Adrenal gland (tissue), 9 donors: ENCODE measurements at regions not wholly inside any gene's neighbourhood (a gene's known extent, or its start where the extent isn't known, plus 50 kb on each side); places are given as distances from the start of the nearest gene placed in this dataset.

Experiments used
- DNase-seq, 7 donors: peaks; one replicate each; pipeline ENCODE4 v3.0.0-alpha.2; 2019 to 2020
- H3K27ac ChIP-seq, 5 donors: fragments of 200-600 bp; sonication (generic) in 4 of 5; 1 replicate in 3 of 5; 2 replicates in 2 of 5; pipeline versions ENCODE4 v1.5.1 to v1.8.0; 2016 to 2020; ENCODE audit warnings: mild to moderate bottlenecking in 1 of 5
- H3K27me3 ChIP-seq: fragments of 200-600 bp; 2 replicates; pipeline ENCODE4 v1.8.0; 2021
- H3K36me3 ChIP-seq, 2 donors: fragments of 200-600 bp; replicated peaks in 1 of 2; 1 replicate in 1 of 2; 2 replicates in 1 of 2; pipeline versions ENCODE4 v1.5.1 to v1.8.0; 2018 to 2022
- H3K4me1 ChIP-seq, 2 donors: fragments of 200-600 bp; replicated peaks in 1 of 2; 1 replicate in 1 of 2; 2 replicates in 1 of 2; pipeline versions ENCODE4 v1.5.1 to v1.8.0; 2018 to 2021
- H3K4me3 ChIP-seq, 4 donors: fragments of 200-600 bp; sonication (generic) in 3 of 4; one replicate each; pipeline ENCODE4 v1.5.1; 2016 to 2018
- H3K9me3 ChIP-seq, 3 donors: fragments of 200-600 bp; sonication (generic) in 1 of 3; replicated peaks in 1 of 3; 1 replicate in 2 of 3; 2 replicates in 1 of 3; pipeline versions ENCODE4 v1.5.1 to v1.8.0; 2016 to 2021
- CTCF ChIP-seq, 6 experiments: fragments of 450-650 bp in 4 of 6; fragments of 200-600 bp in 2 of 6; sonication (generic) in 1 of 6; IDR thresholded peaks; 1 replicate in 5 of 6; 2 replicates in 1 of 6; pipeline versions ENCODE4 v1.5.1 to v1.8.0; 2016 to 2021; ENCODE audit warnings: antibody characterized with exemption in 6 of 6, mild to moderate bottlenecking in 2 of 6, moderate library complexity in 1 of 6
- POLR2A ChIP-seq, 2 donors: fragments of 450-650 bp; IDR thresholded peaks; one replicate each; pipeline ENCODE4 v1.6.1; 2017; ENCODE audit warnings: antibody characterized with exemption in 2 of 2, mild to moderate bottlenecking in 2 of 2, moderate library complexity in 1 of 2
- WGBS, 4 donors: extraction: QIAGEN DNeasy Blood & Tissue Kit in 2 of 4; methylation state at CpG; one replicate each; pipeline versions ENCODE4 v1.1.5 to v1.1.7; 2013 to 2017; 5-methylcytosine and 5-hydroxymethylcytosine counted together
- intact Hi-C, 2 donors: fragments of 100-400 bp; cut with DNase I; formaldehyde crosslinking; loops; one replicate each; pipeline versions ENCODE4 v1.14.1 to v1.15.0; 2022 to 2023
- donor health status: healthy with polysubstance abuse.
- donor health status: Bipolar disorder and iron deficiency.
- donor health status: DM: yes; HTN: yes; CAD: no.
- donor health status: DM: no; HTN: no; CAD: no.
- donor health status: DM: no; HTN: no; CAD: no.

- Histone ChIP-seq H3K36me3 (no peaks in the 10 kb centered on the region), H3K4me1 (no peaks in the 10 kb centered on the region), H3K27me3 (no peaks in the 10 kb centered on the region), H3K27ac (no peak overlapping the region), H3K4me3 (no peak overlapping the region), H3K9me3 (no peaks in the 10 kb centered on the region)
- DNase-seq, result no peak
- TF ChIP-seq CTCF (IDR thresholded peaks at IDR 0.05) (no peak), POLR2A (IDR thresholded peaks at IDR 0.05) (no peak)
- WGBS, 4 donors, result 51 to 65% (median 55%) methylated on average over 2 of the region's 2 CpGs
- intact Hi-C loops, result no loop called here
Observed at GRCh38 chr2:52859065-52859464, 908.5 kb upstream of the CHAC2 start.

DNA sequence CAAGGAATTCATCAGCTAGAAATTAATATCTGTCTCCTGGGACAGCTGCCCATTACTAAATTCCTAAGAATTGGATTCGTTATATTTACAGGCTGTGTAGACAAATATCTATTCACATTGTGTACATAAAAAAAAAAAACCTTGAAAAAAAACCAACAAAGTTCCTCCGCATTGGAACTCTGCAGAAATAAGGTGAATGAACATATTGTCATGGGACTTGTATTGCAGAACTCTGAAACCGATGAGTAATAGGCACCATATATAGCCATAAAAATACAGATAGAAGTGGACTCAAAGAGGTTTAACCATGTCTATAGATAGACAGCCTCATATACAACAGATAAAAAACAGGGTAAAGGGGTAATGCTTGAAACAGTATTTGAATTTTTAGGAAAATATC, 909.9 kb upstream of the CHAC2 start:
- Histone ChIP-seq H3K4me3 (no peak overlapping the region), H3K27ac (no peak overlapping the region), H3K4me1 (no peaks in the 10 kb centered on the region), H3K27me3 (no peaks in the 10 kb centered on the region), H3K36me3 (no peaks in the 10 kb centered on the region), H3K9me3 (no peaks in the 10 kb centered on the region)
- no peak for DNase-seq
- WGBS, 4 donors, result 74 to 81% (median 78%) methylated on average over 3 of the region's 3 CpGs
- TF ChIP-seq POLR2A (IDR thresholded peaks at IDR 0.05), result no peak
- TF ChIP-seq CTCF (IDR thresholded peaks at IDR 0.05), result no peak
- intact Hi-C loops, result no loop called here

DNA sequence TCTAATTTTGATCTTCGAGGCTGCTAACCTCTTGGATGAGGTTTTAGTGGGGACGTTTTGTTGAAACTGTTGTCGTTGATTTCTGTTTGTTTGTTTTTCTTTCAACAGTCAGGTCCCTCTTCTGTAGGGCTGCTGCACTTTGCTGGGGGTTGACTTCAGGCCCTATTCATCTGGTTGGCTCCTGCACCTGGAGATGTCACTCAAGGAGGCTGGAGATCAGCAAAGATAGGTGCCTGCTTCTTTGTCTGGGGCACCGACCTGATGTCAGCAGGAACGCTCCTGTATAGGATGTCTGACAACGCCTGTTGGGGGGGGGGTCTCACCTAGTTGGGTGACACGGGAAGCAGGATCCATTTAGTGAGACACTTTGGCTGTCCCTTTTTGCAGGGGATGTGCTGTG, 915.6 kb upstream of the CHAC2 start:
- intact Hi-C loops, result no loop called here
- Histone ChIP-seq H3K27me3 (no peaks in the 10 kb centered on the region), H3K36me3 (no peaks in the 10 kb centered on the region), H3K4me1 (no peaks in the 10 kb centered on the region), H3K4me3 (no peak overlapping the region), H3K27ac (no peak overlapping the region), H3K9me3 (no peaks in the 10 kb centered on the region)
- WGBS, 4 donors, result 83 to 89% (median 88%) methylated on average over 4 to 7 of the region's 7 CpGs
- TF ChIP-seq CTCF (IDR thresholded peaks at IDR 0.05) (no peak), POLR2A (IDR thresholded peaks at IDR 0.05) (no peak)
- no peak for DNase-seq

- no peak overlapping the region for H3K4me3 ChIP-seq
- TF ChIP-seq CTCF (IDR thresholded peaks at IDR 0.05), result no peak
- no peak for TF ChIP-seq POLR2A (IDR thresholded peaks at IDR 0.05)
- intact Hi-C loops, result no loop called here
- WGBS, 4 donors, result 63 to 67% (median 65%) methylated on average over 5 of the region's 5 CpGs
- no peaks in the 10 kb centered on the region for H3K36me3 ChIP-seq
- no peaks in the 10 kb centered on the region for H3K4me1 ChIP-seq
- H3K27me3 ChIP-seq, result no peaks in the 10 kb centered on the region
- H3K9me3 ChIP-seq, result no peaks in the 10 kb centered on the region
- H3K27ac ChIP-seq, result no peak overlapping the region
- no peak for DNase-seq
Observed at GRCh38 chr2:52844701-52845423, 922.7 kb upstream of the CHAC2 start.
